NCI-H1436 treated with DMSO at 0.1 percent for 48 hours (cell line): ENCODE measurements at regions not wholly inside any gene's neighbourhood (a gene's known extent, or its start where the extent isn't known, plus 50 kb on each side); places are given as distances from the start of the nearest gene placed in this dataset.
A peak's percentile ranks its signal among the peaks of the same experiment; 100 is the strongest.
"Not testable (repeated sequence)": the region's sequence is repeated elsewhere in the genome, so short reads cannot be mapped to it uniquely, and the experiment has no call there.

Experiments
- DNase-seq: peaks from one replicate; lab custom pipeline; 2025; lab: John Stamatoyannopoulos, UW

- DNase-seq: no peak
These were observed 637.1 kb downstream of the UTRN start for GRCh38 chr6:144922120-144922722.

- DNase-seq: not testable (repeated sequence)
These were observed 637.8 kb downstream of the UTRN start for GRCh38 chr6:144922771-144923490.

GRCh38 chr6:144923491-144923787 is 638.3 kb downstream of the UTRN start:
- not testable (repeated sequence) for DNase-seq

- DNase-seq: no peak
These were observed 643.7 kb downstream of the UTRN start for GRCh38 chr6:144928847-144929246.

- DNase-seq: no peak
These were observed 644.1 kb downstream of the UTRN start for GRCh38 chr6:144929262-144929661.

- DNase-seq: peak; percentile 4
These were observed 646.3 kb downstream of the UTRN start for GRCh38 chr6:144931172-144932035.

GRCh38 chr6:144932621-144933020 is 647.5 kb downstream of the UTRN start:
- no peak for DNase-seq

GRCh38 chr6:144935181-144935580 is 650.0 kb downstream of the UTRN start:
- no peak for DNase-seq

- no peak for DNase-seq
These were observed 650.5 kb downstream of the UTRN start for GRCh38 chr6:144935661-144936060.

GRCh38 chr6:144936764-144937163 is 651.6 kb downstream of the UTRN start:
- no peak for DNase-seq

GRCh38 chr6:144939921-144940320 is 654.8 kb downstream of the UTRN start:
- no peak for DNase-seq

- DNase-seq: no peak
These were observed 659.0 kb downstream of the UTRN start for GRCh38 chr6:144944106-144944505.

GRCh38 chr6:144947398-144947976 is 662.4 kb downstream of the UTRN start:
- DNase-seq: no peak

- no peak for DNase-seq
These were observed 666.7 kb downstream of the UTRN start for GRCh38 chr6:144951730-144952437.

- no peak for DNase-seq
These were observed 667.5 kb downstream of the UTRN start for GRCh38 chr6:144952456-144953240.

- no peak for DNase-seq
These were observed 668.6 kb downstream of the UTRN start for GRCh38 chr6:144953552-144954240.

GRCh38 chr6:144954241-144954556 is 669.1 kb downstream of the UTRN start:
- DNase-seq: no peak

- DNase-seq: no peak
These were observed 670.3 kb downstream of the UTRN start for GRCh38 chr6:144955392-144955791.

- no peak for DNase-seq
These were observed 670.7 kb downstream of the UTRN start for GRCh38 chr6:144955859-144956258.

- DNase-seq: not testable (repeated sequence)
These were observed 671.6 kb downstream of the UTRN start for GRCh38 chr6:144956697-144957096.
